ENCODE measurements at regions not wholly inside any gene's neighbourhood (a gene's known extent, or its start where the extent isn't known, plus 50 kb on each side); places are given as distances from the start of the nearest gene placed in this dataset.
"Not testable (repeated sequence)": the region's sequence is repeated elsewhere in the genome, so short reads cannot be mapped to it uniquely, and the experiment has no call there.

GRCh38 chrX:115702982-115703381, 142.0 kb downstream of the PLS3 start:
- intact Hi-C loops (cut with DNase I): no loop called here
- no peak for DNase-seq

- intact Hi-C loops (cut with DNase I): no loop called here
Measured at GRCh38 chrX:115709039-115709438, 148.1 kb downstream of the PLS3 start.

GRCh38 chrX:115712484-115712883, 151.5 kb downstream of the PLS3 start:
- no peak for DNase-seq
- intact Hi-C loops (cut with DNase I): no loop called here

More at GRCh38 chrX:115709039-115709438, 148.1 kb downstream of the PLS3 start:
- no peak for DNase-seq

GRCh38 chrX:115713460-115713859, 152.5 kb downstream of the PLS3 start:
- intact Hi-C loops (cut with DNase I): no loop called here
- no peak for DNase-seq

GRCh38 chrX:115719171-115719570, 158.2 kb downstream of the PLS3 start:
- DNase-seq: peak in 1 of 10 donors; percentile 30
- intact Hi-C loops (cut with DNase I): no loop called here

GRCh38 chrX:115722724-115723433, 161.9 kb downstream of the PLS3 start:
- intact Hi-C loops (cut with DNase I): not testable (repeated sequence)
- DNase-seq: peak in 1 of 10 donors; percentile 27

- DNase-seq; intact Hi-C loops (cut with DNase I): not testable (repeated sequence)
Measured at GRCh38 chrX:115725370-115725769, 164.4 kb downstream of the PLS3 start.

- intact Hi-C loops (cut with DNase I): not testable (repeated sequence)
- peak in 4 of 10 donors; percentile 9 to 94 (median 31) for DNase-seq
Measured at GRCh38 chrX:115727792-115728732, 167.1 kb downstream of the PLS3 start.

GRCh38 chrX:115732530-115732929, 171.6 kb downstream of the PLS3 start:
- intact Hi-C loops (cut with DNase I); DNase-seq: not testable (repeated sequence)

- intact Hi-C loops (cut with DNase I): not testable (repeated sequence)
- DNase-seq: peak in 5 of 10 donors; percentile 42 to 87 (median 69)
Measured at GRCh38 chrX:115735269-115735668, 174.3 kb downstream of the PLS3 start.

Measured in posterior cingulate gyrus (tissue), 11 donors.